CD4-positive, alpha-beta T cell treated with Interferon alpha-2 for 1 hour (primary cell): ENCODE measurements at regions not wholly inside any gene's neighbourhood (a gene's known extent, or its start where the extent isn't known, plus 50 kb on each side); places are given as distances from the start of the nearest gene placed in this dataset.

Experiments
- DNase-seq, 2 donors: peaks; one replicate each; pipeline ENCODE4 v3.0.0-alpha.2; 2020 to 2022

GRCh38 chr2:181771356-181771755 is 91.0 kb upstream of the NEUROD1 start:
- DNase-seq = no peak

DNA sequence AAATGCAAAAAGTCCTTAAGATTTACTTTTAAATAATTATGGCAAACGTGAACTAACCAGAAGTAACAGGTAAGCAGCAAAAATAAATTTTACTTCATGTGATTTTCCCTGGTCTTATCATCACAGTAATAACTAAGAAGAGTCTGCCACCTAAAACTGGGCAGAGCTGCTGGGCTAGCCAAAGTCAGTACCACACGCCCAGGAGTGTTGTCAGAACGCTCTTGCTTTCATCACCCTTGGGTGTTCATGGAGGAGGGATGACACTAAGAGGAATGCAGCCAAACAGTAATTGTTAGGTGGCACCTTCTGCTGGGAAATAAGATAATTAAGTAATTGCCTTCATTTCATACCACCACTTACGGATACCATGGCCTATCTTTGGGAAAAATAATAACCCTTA is 92.0 kb upstream of the NEUROD1 start:
- DNase-seq = no peak

DNA sequence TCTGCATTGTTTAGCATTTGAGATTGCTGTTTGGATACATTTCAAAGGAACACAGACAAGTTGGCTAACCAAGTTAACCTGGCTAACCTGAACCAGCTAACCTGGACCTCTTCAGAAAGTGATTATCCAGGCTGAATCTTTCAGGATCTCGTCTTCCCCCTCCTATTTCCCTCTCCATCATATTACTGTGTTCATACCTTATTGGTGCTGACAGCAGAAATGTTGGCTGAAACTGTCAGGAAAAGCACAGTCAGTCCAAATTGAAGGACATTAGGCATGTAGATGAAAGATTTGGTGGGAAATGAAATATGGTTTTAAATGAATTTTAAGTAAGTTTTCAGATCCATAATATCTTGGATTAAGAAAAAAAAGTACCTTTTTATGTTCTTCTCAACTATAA is 92.5 kb upstream of the NEUROD1 start:
- no peak for DNase-seq

DNA sequence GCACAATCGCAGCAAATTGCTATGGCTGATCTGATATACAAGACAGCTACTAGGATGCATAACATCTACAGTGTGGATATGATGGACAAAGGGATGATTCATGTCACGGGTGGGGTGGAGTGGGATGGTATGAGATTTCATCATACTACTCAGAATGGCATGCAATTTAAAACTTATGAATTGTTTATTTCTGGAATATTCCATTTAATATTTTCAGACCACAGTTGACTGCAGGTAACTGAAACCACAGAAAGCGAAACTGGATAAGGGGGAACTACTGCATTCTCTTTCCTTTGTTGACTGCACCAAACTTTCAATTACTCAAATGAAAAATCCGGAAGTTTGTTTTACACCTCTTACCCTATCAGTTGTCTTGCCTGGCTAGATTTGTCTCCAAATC is 94.4 kb upstream of the NEUROD1 start:
- no peak for DNase-seq

DNA sequence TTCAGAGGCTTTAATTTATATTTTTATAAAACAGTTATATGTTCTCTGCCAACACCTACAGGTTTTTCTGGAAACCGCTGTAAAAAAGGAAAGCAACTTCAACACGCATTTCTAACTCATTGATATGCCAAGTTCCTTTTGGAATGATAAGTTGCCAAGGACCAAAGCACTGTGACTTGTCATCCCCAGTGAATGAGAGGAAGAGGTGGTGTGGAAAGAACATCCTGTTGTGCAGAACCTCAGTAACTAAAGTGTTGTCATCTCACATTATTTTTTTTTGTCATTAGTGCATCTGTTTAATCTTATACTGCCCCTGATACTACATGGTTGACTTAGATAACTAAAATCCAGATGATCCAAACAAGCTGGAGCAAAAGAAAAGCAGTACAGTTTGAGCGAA is 96.0 kb upstream of the NEUROD1 start:
- DNase-seq = no peak

- no peak for DNase-seq
Observed at GRCh38 chr2:181777734-181778133, 97.4 kb upstream of the NEUROD1 start.

- DNase-seq = no peak
Observed at GRCh38 chr2:181778621-181779201, 98.4 kb upstream of the NEUROD1 start.

GRCh38 chr2:181779288-181780021 is 99.1 kb upstream of the NEUROD1 start:
- no peak for DNase-seq

DNA sequence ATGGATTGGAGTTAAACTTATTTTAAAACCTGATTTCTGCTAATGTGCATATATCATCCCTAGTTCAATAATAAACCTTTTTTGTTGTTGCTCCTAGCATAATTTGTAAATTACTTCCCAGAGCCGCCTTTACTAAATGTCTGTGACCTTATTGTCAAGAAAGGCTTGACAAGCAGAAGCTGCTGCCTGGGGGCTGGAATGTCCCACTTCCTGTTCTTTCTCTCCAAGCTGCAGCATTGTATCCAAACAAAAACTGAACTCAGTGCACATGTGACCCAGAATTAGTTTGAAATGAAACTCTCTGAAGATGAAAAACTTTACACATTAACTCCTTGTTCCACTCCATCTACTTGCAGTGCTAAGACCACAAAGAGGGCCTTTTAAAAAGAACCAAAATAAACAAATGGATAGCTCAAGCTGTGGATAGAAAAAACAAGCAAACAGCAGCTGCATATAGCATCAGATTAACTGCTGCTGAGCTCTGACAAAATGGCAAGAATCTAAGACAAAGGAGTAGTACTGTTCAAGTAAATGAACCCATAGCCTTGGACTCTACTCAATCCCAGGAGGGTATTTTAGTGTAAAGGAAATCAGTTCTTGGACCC is 99.8 kb upstream of the NEUROD1 start:
- DNase-seq = no peak

DNA sequence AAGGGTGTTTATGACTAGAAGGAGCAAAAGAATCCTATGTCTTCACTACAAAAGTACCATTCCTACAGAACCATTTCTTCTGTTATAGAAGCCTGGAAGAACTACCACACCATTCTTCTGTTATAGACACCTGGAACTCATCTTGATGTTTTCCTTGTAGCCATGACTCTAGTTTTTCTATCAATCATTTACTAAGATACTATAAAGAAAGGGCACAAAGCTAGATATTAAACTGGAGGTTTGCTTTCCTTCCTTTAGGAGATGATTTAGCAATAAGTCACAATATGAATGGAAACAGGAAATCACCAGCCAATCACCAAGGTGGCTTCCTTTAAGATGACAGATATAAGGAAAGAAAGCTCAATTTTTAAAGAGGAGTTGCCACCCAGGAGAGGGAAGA is 100.3 kb upstream of the NEUROD1 start:
- DNase-seq = no peak

GRCh38 chr2:181781078-181781786 is 100.9 kb upstream of the NEUROD1 start:
- DNase-seq = no peak

GRCh38 chr2:181782660-181783059 is 102.3 kb upstream of the NEUROD1 start:
- DNase-seq = no peak

- DNase-seq = no peak
Observed at GRCh38 chr2:181784556-181784955, 104.2 kb upstream of the NEUROD1 start.

GRCh38 chr2:181785691-181786344 is 105.5 kb upstream of the NEUROD1 start:
- DNase-seq = no peak

- no peak for DNase-seq
Observed at GRCh38 chr2:181786371-181787228, 104.9 kb upstream of the ITPRID2 start.

DNA sequence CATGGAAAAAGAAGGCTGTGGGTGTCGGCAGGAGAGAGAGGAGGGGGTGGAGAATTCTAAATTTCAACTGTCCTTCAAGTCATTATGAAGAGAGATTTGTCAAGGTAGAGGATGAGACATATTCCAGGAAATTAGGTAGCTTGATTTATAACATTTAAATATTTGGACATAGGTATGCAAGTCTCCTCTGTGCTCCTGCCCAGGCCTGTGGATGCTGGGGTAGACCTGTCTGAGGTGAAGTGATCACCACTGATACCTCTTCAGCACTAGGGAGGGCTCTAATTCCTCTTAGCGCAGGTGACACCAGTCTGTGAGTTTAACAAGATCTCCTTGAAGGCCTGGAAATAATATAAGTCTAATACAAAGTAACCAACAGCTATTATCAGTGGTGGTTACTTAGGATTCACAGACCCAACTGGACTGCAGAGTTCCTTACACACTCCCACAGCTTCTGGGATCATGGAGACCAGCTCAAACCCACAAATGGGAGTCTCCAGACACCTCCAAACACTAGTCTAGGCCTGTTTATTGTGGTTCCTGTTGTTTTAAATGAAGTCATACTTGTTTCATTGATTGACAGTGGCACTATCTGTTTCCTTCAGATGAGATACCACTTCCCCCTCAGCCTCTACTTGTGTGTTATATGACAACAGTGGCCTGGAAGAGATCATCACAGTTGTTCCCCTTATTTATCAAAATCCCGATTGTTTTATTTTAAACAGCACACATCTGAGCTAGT is 104.1 kb upstream of the ITPRID2 start:
- no peak for DNase-seq

DNA sequence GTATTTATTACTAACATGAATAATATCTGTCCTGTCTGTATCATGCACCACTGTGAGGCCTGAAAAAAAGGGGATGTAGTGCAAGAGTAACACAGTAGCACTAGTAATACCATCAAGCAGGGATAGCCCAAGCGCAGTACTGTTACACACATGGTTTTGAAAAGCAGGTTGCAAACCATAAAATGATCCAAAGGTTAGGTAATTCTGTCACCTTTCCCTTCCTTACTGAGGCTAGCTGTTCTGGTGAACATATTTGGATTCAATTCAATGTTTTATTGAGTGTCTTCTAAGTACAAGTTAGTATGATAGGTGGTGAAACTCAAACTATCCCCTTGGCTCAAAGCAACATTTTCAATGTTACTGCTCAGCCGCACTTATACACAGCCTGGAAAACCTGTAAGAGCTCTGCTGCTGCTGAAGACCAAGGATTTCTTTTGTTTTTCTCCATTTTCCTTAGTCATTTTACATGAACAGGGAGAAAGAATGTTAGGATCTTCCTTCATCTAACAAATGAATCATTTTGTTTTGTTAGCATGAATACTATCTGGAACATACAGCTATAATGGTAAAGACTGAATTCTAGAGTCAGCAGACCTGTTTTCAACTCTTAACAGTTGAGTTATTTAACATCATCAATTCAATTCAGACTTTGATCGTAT is 102.5 kb upstream of the ITPRID2 start:
- DNase-seq = no peak

- no peak for DNase-seq
Observed at GRCh38 chr2:181789827-181790448, 101.6 kb upstream of the ITPRID2 start.

DNA sequence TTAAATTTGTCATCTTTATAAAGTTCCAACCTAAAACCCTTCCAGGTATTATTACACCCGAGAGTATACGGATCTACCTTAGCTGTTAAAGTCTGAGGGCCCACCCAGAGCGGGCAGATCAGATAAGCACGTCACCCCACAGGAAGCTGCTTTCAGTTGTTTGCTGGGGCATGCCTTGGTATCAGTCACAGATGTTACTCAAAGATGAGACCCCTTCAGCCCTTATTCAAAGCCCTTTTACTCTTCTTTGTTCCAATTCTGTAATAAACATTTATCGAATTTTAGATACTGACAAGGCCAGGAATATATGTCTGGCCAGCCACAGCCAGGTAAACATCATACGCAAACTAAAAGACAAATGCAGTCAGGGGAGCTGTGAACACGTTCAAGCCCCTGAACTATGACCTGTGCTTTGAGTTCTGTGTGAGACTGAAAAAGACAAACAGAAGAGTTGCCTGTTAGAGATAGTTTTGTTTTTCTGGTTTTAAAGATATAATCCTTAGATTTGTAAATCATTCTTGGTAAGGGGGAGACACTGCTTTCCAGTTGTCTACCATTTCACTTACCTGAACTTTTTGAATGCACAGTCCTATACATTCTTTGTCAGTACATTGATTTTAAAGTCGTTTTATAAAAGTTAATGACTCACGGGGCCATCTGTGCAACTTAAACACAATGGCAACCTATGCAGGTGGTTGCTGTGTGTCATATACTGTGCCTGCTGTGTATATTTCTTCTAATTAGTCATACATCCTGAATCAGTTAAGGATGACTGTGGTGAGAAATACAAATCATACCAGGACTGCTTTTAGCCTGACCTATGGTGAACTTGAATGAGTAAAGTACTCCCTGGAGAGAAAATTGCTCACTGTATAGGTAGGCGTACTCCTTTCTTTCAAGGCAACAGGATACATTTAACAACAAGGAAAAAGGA is 100.5 kb upstream of the ITPRID2 start:
- peak in 1 of 2 donors; percentile 11 for DNase-seq
